ENCODE measurements at regions not wholly inside any gene's neighbourhood (a gene's known extent, or its start where the extent isn't known, plus 50 kb on each side); places are given as distances from the start of the nearest gene placed in this dataset.
A peak's percentile ranks its signal among the peaks of the same experiment; 100 is the strongest.

DNA sequence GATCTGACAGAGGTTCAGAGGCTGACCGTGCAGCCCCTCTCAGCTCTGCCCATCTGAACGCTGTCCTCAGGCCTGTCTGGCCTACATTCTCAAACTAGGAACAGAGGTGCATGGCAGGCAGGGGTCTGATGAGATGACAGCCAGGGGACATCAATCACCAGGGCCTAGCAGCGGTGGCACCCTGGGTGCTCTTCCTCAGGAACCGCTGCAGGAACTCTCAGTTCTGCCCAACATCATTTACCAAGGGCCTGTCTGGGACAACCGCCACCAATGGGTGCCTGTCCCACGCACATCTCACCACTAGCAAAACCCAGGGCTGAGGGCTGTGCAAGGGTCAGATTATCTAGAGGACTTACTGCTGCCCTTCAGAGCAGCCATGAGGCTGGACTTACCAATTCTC, 245.7 kb downstream of the TOMM20 start:
- no peak for DNase-seq
- Histone ChIP-seq H3K18ac (ENCODE audit: low read length) (no peak overlapping the region), H3K4ac (ENCODE audit: low read depth, low read length) (no peak overlapping the region), H3K79me1 (ENCODE audit: low read length) (no peaks in the 10 kb centered on the region), H3K4me3 (ENCODE audit: low read depth, low read length) (no peak overlapping the region), H3K23ac (ENCODE audit: low read length) (no peak overlapping the region), H3K27ac (ENCODE audit: low read depth, low read length) (no peak overlapping the region), H4K8ac (ENCODE audit: low read depth, low read length) (no peak overlapping the region), H3K4me1 (ENCODE audit: control insufficient read depth in 1 of 2, insufficient read depth in 2 of 2, low read length in 2 of 2) (peaks cover 1 to 5% of the 10 kb centered on the region in 2 experiments), H3K27me3 (ENCODE audit: insufficient read depth, low read length) (no peaks in the 10 kb centered on the region), H3K79me2 (ENCODE audit: control insufficient read depth, insufficient read depth, low read length, poor library complexity) (no peaks in the 10 kb centered on the region), H4K12ac (ENCODE audit: low read depth, low read length) (no peak overlapping the region), H3K14ac (ENCODE audit: low read length) (no peak overlapping the region), H2BK120ac (ENCODE audit: insufficient read depth, low read length, poor library complexity) (no peak overlapping the region), H2BK12ac (ENCODE audit: low read length) (no peak overlapping the region), H3K4me2 (ENCODE audit: low read length) (no peak overlapping the region), H4K91ac (ENCODE audit: low read depth, low read length) (no peak overlapping the region), H3K9ac (ENCODE audit: low read length) (no peak overlapping the region), H3K36me3 (ENCODE audit: control insufficient read depth in 1 of 2, insufficient read depth in 2 of 2, low read length in 2 of 2) (no peaks in the 10 kb centered on the region), H2AFZ (ENCODE audit: insufficient read depth, low read length, poor library complexity) (no peak overlapping the region), H2BK5ac (ENCODE audit: low read depth, low read length, poor library complexity) (no peak overlapping the region), H3K9me3 (ENCODE audit: insufficient read depth, low read depth, low read length) (no peaks in the 10 kb centered on the region), H2AK5ac (ENCODE audit: low read length) (no peak overlapping the region)
- no CpG with 5 or more reads among the region's 6 CpGs for WGBS (ENCODE audit: extremely low coverage, insufficient coverage, insufficient read length)

DNA sequence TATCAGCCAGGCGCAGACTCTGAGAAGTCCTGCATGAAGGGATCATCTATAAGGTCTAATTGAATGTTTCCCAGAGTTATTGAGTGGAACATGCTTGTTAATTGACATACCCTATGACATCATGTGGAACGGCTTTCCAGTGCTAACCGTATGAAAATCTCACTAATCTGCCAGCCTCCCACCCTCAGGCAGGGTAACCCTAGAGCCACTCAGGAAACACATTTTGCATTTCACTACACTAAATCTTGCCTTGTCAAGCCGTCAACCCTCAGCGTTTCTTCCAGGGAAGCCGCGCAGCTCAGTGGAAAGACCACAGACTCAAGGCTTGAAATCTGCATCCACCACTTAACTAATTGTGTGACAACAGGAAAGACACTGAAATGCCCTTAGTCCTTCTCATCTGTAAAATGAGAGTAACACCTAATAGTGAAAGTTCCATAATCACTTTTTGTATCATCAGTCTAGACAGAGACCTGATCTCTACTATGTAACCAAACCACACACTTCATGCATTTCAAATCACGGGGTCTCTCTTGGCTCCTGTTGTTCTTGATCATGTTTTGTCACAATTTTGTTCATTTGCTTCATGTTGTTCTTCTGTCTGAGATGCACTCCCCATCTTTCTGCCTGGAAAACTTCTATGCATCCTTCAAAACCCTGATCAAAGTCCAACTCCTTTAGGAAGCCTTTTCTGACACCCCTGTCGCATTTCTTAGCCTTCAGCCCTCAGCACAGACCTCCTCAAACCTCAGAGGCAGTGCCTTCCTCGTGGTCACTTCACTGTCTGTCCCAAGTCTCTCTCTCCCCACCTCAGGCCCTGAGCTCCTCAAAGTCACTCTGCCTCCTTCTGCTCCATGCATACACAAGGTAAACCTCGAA, 246.5 kb downstream of the TOMM20 start:
- Histone ChIP-seq H2AFZ (ENCODE audit: insufficient read depth, low read length, poor library complexity) (no peak overlapping the region), H3K79me1 (ENCODE audit: low read length) (no peaks in the 10 kb centered on the region), H3K4me3 (ENCODE audit: low read depth, low read length) (no peak overlapping the region), H2BK5ac (ENCODE audit: low read depth, low read length, poor library complexity) (no peak overlapping the region), H3K27ac (ENCODE audit: low read depth, low read length) (no peak overlapping the region), H3K9me3 (ENCODE audit: insufficient read depth, low read depth, low read length) (no peaks in the 10 kb centered on the region), H4K91ac (ENCODE audit: low read depth, low read length) (no peak overlapping the region), H3K79me2 (ENCODE audit: control insufficient read depth, insufficient read depth, low read length, poor library complexity) (no peaks in the 10 kb centered on the region), H3K14ac (ENCODE audit: low read length) (no peak overlapping the region), H2AK5ac (ENCODE audit: low read length) (no peak overlapping the region), H3K27me3 (ENCODE audit: insufficient read depth, low read length) (no peaks in the 10 kb centered on the region), H4K8ac (ENCODE audit: low read depth, low read length) (no peak overlapping the region), H3K4me2 (ENCODE audit: low read length) (no peak overlapping the region), H2BK120ac (ENCODE audit: insufficient read depth, low read length, poor library complexity) (no peak overlapping the region), H4K12ac (ENCODE audit: low read depth, low read length) (no peak overlapping the region), H2BK12ac (ENCODE audit: low read length) (no peak overlapping the region), H3K36me3 (ENCODE audit: control insufficient read depth in 1 of 2, insufficient read depth in 2 of 2, low read length in 2 of 2) (no peaks in the 10 kb centered on the region), H3K18ac (ENCODE audit: low read length) (no peak overlapping the region), H3K9ac (ENCODE audit: low read length) (no peak overlapping the region), H3K4me1 (ENCODE audit: control insufficient read depth in 1 of 2, insufficient read depth in 2 of 2, low read length in 2 of 2) (peaks cover 1 to 3% of the 10 kb centered on the region in 2 experiments), H3K4ac (ENCODE audit: low read depth, low read length) (no peak overlapping the region), H3K23ac (ENCODE audit: low read length) (peak overlapping the region; percentile 49)
- DNase-seq: no peak
- WGBS (ENCODE audit: extremely low coverage, insufficient coverage, insufficient read length): no CpG with 5 or more reads among the region's 11 CpGs

DNA sequence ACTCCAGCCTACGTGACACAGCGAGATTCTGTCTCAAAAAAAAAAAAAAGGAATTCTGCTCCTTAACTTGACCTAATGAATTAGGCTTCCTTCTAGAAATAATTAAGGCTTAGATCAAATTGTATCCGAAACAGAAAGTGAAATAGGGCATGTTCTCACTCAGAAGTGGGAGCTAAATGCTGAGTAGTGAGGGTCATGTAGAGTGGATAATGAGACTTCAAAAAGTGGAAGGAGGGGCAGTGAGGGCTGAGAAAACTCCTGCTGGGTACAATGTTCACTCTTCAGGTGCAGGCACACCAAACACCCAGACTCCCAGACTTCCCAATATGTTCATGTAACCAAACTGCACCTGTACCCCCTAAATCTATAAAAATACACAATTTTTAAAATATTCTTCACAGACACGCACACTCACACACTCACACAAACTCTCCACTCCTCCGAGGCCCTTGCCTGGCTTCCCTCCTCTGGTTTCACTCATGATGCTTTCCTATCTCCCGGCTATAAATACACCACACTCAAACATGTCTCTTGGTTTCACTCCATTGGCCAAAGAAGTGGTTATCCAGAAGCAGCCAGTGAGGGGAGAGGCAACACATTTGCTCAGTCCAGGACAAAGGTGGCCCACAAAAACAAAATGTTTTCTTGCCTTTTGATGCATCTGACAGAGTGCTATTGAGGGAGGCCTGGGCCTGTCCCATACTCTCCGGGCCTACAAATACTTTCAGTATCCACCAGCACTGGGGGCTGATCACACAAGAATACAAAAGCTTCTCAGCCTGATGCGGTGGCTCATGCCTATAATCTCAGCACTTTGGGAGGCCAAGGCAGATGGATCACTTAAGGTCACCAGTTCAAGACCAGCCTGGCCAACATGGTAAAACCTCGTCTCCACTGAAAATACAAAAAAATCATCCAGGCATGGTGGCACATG, 249.2 kb downstream of the TOMM20 start:
- no peak overlapping the region for H2BK5ac ChIP-seq (ENCODE audit: low read depth, low read length, poor library complexity)
- H3K9ac ChIP-seq (ENCODE audit: low read length): no peak overlapping the region
- no peak overlapping the region for H2BK12ac ChIP-seq (ENCODE audit: low read length)
- no peaks in the 10 kb centered on the region for H3K9me3 ChIP-seq (ENCODE audit: insufficient read depth, low read depth, low read length)
- H3K4me3 ChIP-seq (ENCODE audit: low read depth, low read length): no peak overlapping the region
- no peaks in the 10 kb centered on the region for H3K79me2 ChIP-seq (ENCODE audit: control insufficient read depth, insufficient read depth, low read length, poor library complexity)
- H4K12ac ChIP-seq (ENCODE audit: low read depth, low read length): no peak overlapping the region
- 100% methylated on average over 2 of the region's 9 CpGs for WGBS (ENCODE audit: extremely low coverage, insufficient coverage, insufficient read length)
- H3K36me3 ChIP-seq (ENCODE audit: control insufficient read depth in 1 of 2, insufficient read depth in 2 of 2, low read length in 2 of 2): no peaks in the 10 kb centered on the region
- no peak overlapping the region for H3K4me2 ChIP-seq (ENCODE audit: low read length)
- no peak overlapping the region for H3K23ac ChIP-seq (ENCODE audit: low read length)
- H3K14ac ChIP-seq (ENCODE audit: low read length): no peak overlapping the region
- H2AFZ ChIP-seq (ENCODE audit: insufficient read depth, low read length, poor library complexity): no peak overlapping the region
- H3K79me1 ChIP-seq (ENCODE audit: low read length): peaks cover 4% of the 10 kb centered on the region
- no peak overlapping the region for H2BK120ac ChIP-seq (ENCODE audit: insufficient read depth, low read length, poor library complexity)
- H4K91ac ChIP-seq (ENCODE audit: low read depth, low read length): no peak overlapping the region
- H4K8ac ChIP-seq (ENCODE audit: low read depth, low read length): no peak overlapping the region
- peaks cover 5 to 8% of the 10 kb centered on the region in 2 experiments for H3K4me1 ChIP-seq (ENCODE audit: control insufficient read depth in 1 of 2, insufficient read depth in 2 of 2, low read length in 2 of 2)
- H3K4ac ChIP-seq (ENCODE audit: low read depth, low read length): no peak overlapping the region
- H3K27me3 ChIP-seq (ENCODE audit: insufficient read depth, low read length): no peaks in the 10 kb centered on the region
- H3K18ac ChIP-seq (ENCODE audit: low read length): no peak overlapping the region
- no peak for DNase-seq
- no peak overlapping the region for H2AK5ac ChIP-seq (ENCODE audit: low read length)
- no peak overlapping the region for H3K27ac ChIP-seq (ENCODE audit: low read depth, low read length)

DNA sequence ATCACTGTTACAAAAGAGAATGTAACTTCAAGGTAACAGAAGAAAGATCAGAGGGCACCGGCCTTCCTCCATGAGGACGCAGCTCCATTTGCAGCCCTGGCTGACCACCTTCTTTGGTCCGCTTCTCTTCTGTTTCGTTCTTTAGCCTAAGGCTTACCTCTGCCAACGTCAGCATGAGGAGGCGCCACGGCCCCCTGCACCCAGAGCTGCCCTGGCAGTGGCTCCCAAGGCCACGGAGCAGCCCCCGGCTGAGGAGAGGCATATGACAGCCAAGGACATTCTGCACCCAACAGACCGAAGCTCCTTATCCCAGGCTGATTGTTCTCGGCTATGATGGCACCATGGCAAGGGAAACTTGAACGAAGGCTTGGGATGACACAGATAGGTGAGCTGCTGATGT, 250.3 kb downstream of the TOMM20 start:
- Histone ChIP-seq H3K4me2 (ENCODE audit: low read length) (no peak overlapping the region), H2AK5ac (ENCODE audit: low read length) (peak overlapping the region; percentile 52), H3K9me3 (ENCODE audit: insufficient read depth, low read depth, low read length) (no peaks in the 10 kb centered on the region), H3K79me1 (ENCODE audit: low read length) (peaks cover 4% of the 10 kb centered on the region), H2BK120ac (ENCODE audit: insufficient read depth, low read length, poor library complexity) (no peak overlapping the region), H3K36me3 (ENCODE audit: control insufficient read depth in 1 of 2, insufficient read depth in 2 of 2, low read length in 2 of 2) (no peaks in the 10 kb centered on the region), H3K4me1 (ENCODE audit: control insufficient read depth in 1 of 2, insufficient read depth in 2 of 2, low read length in 2 of 2) (peaks cover 5 to 11% of the 10 kb centered on the region in 2 experiments), H2AFZ (ENCODE audit: insufficient read depth, low read length, poor library complexity) (no peak overlapping the region), H3K9ac (ENCODE audit: low read length) (no peak overlapping the region), H2BK12ac (ENCODE audit: low read length) (peak overlapping the region; percentile 28), H3K27ac (ENCODE audit: low read depth, low read length) (no peak overlapping the region), H4K91ac (ENCODE audit: low read depth, low read length) (no peak overlapping the region), H3K4me3 (ENCODE audit: low read depth, low read length) (no peak overlapping the region), H3K27me3 (ENCODE audit: insufficient read depth, low read length) (no peaks in the 10 kb centered on the region), H4K12ac (ENCODE audit: low read depth, low read length) (no peak overlapping the region), H4K8ac (ENCODE audit: low read depth, low read length) (no peak overlapping the region), H2BK5ac (ENCODE audit: low read depth, low read length, poor library complexity) (no peak overlapping the region), H3K79me2 (ENCODE audit: control insufficient read depth, insufficient read depth, low read length, poor library complexity) (no peaks in the 10 kb centered on the region), H3K4ac (ENCODE audit: low read depth, low read length) (no peak overlapping the region), H3K18ac (ENCODE audit: low read length) (no peak overlapping the region), H3K14ac (ENCODE audit: low read length) (no peak overlapping the region), H3K23ac (ENCODE audit: low read length) (no peak overlapping the region)
- no CpG with 5 or more reads among the region's 12 CpGs for WGBS (ENCODE audit: extremely low coverage, insufficient coverage, insufficient read length)
- DNase-seq: no peak
